CD4-positive, alpha-beta memory T cell (primary cell): ENCODE measurements at regions not wholly inside any gene's neighbourhood (a gene's known extent, or its start where the extent isn't known, plus 50 kb on each side); places are given as distances from the start of the nearest gene placed in this dataset.

ENCODE experiments used
- CTCF ChIA-PET: fragments of 350-600 bp; sonication (Branson Sonifier 250); formaldehyde crosslinking; loops from one replicate; lab custom pipeline; 2021; ENCODE audit warnings: inconsistent platforms; ENCODE audit not compliant: partially characterized antibody; lab: Charles Lee
- POLR2A ChIA-PET: fragments of 350-600 bp; sonication (Branson Sonifier 250); formaldehyde crosslinking; loops from one replicate; lab custom pipeline; 2021; ENCODE audit not compliant: partially characterized antibody; lab: Charles Lee
- DNase-seq, 5 donors: peaks; one replicate each; pipeline versions ENCODE4 v3.0.0 to v3.0.0-alpha.2; 2020 to 2022; ENCODE audit warnings: mixed read lengths in 1 of 5
- H3K27ac ChIP-seq: one replicate; pipeline ENCODE4 v1.7.0; 2013; ENCODE audit warnings: low read depth, low read length
- H3K27me3 ChIP-seq: 2 replicates; pipeline ENCODE4 v1.7.0; 2013; ENCODE audit warnings: mild to moderate bottlenecking, low read length, moderate library complexity; ENCODE audit not compliant: insufficient read depth
- H3K36me3 ChIP-seq: 2 replicates; pipeline ENCODE4 v1.7.0; 2013; ENCODE audit warnings: mild to moderate bottlenecking, low read length, moderate library complexity; ENCODE audit not compliant: insufficient read depth
- H3K4me1 ChIP-seq: 2 replicates; pipeline ENCODE4 v1.7.0; 2013; ENCODE audit warnings: mild to moderate bottlenecking, low read length, moderate library complexity; ENCODE audit not compliant: insufficient read depth
- H3K4me3 ChIP-seq, 2 donors: one replicate each; pipeline ENCODE4 v1.7.0; 2013; ENCODE audit warnings: low read length in 2 of 2, mild to moderate bottlenecking in 1 of 2
- H3K9me3 ChIP-seq, 2 donors: one replicate each; pipeline ENCODE4 v1.7.0; 2013; ENCODE audit warnings: low read length in 2 of 2, control low read depth in 1 of 2; ENCODE audit not compliant: control insufficient read depth in 1 of 2
- H3K27ac Mint-ChIP-seq, 7 donors: one replicate each; pipeline ENCODE4 v1.8.0; 2020 to 2021; ENCODE audit warnings: mixed read lengths in 7 of 7, mild to moderate bottlenecking in 6 of 7, inconsistent platforms in 3 of 7, moderate library complexity in 3 of 7
- H3K27me3 Mint-ChIP-seq, 2 donors: one replicate each; pipeline ENCODE4 v1.8.0; 2020 to 2021; ENCODE audit warnings: mixed read lengths in 2 of 2
- H3K36me3 Mint-ChIP-seq, 2 donors: one replicate each; pipeline ENCODE4 v1.8.0; 2020 to 2021; ENCODE audit warnings: mixed read lengths in 2 of 2, inconsistent platforms in 1 of 2, mild to moderate bottlenecking in 1 of 2
- H3K4me1 Mint-ChIP-seq, 4 donors: one replicate each; pipeline ENCODE4 v1.8.0; 2020 to 2021; ENCODE audit warnings: mixed read lengths in 4 of 4, mild to moderate bottlenecking in 1 of 4
- H3K4me3 Mint-ChIP-seq, 8 donors: one replicate each; pipeline ENCODE4 v1.8.0; 2020 to 2021; ENCODE audit warnings: mixed read lengths in 8 of 8, mild to moderate bottlenecking in 7 of 8, moderate library complexity in 6 of 8, inconsistent platforms in 3 of 8
- H3K9me3 Mint-ChIP-seq, 8 donors: one replicate each; pipeline ENCODE4 v1.8.0; 2020 to 2021; ENCODE audit warnings: mixed read lengths in 8 of 8, mild to moderate bottlenecking in 5 of 8, inconsistent platforms in 3 of 8, moderate library complexity in 1 of 8
- intact Hi-C: fragments of 100-400 bp; cut with micrococcal nuclease; formaldehyde crosslinking; loops from one replicate; pipeline ENCODE4 v1.15.1; 2023

DNA sequence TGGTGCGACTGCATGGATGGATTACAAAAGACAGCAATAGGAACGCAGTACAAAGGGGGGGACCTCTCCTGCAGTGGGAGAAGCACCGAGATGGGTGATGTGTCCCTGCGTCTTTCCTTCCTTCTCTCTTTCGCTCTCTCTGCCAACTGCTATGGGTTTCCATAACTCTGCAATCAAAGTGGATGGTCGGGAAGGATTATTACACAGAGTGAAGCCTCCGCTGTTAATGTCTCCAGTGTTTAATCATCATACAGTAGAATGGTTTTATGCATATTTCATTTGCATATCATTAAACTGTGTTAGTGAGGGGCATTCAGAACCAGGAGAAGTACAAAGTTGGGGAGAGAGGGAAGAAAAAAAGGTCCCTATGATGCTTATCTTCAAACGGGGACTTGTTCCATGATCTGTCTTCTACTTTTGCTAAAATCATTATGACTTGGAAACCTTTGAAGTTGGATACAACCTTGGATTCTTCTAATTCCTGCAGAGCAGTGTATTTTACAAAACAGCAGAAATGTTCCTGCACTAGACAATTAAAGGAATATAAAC is 255.9 kb upstream of the PMFBP1 start:
- H3K27me3 Mint-ChIP-seq: no peaks in the 10 kb centered on the region
- intact Hi-C loops: no loop called here
- H3K9me3 ChIP-seq: no peaks in the 10 kb centered on the region

DNA sequence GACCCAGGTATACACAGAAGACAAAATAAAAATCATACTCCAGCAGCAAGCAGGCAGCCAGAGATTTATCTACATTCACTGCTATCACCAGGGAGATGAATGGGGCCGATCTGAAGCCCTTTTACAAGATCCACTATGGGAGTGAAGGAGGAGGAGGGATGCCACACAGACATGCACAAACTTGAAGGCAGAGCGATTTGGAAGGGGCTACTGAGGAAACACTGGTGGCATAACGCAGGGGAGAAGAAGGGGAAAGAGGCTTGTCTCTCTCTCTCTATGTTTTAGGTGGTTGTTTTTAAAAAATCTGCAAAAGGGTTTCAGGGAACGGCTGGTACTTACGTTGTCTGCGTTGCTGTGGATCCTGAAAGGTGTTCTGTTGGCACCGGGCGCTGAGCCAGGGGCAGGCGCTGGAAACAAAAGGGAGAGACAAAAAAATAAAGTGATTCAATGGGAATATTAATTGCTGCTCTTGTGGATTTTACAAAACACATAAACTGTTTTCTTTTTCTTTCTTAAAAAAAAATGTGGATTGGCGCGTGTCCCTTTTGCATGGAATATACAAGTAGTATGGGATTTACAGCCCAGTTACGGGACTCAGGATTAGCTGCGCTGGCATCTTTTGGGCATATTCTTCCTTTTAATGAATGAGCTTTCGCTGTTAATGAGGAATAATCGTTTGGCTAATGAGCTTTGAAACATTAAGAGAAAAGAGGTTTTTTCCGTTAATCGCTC is 255.3 kb upstream of the PMFBP1 start:
- Histone ChIP-seq H3K27me3 (no peaks in the 10 kb centered on the region), H3K4me3 (no peak overlapping the region), H3K36me3 (no peaks in the 10 kb centered on the region), H3K9me3 (no peaks in the 10 kb centered on the region), H3K27ac (no peak overlapping the region), H3K4me1 (no peaks in the 10 kb centered on the region)
- Mint-ChIP-seq H3K27ac (no peak overlapping the region), H3K27me3 (no peaks in the 10 kb centered on the region), H3K4me1 (no peaks in the 10 kb centered on the region), H3K9me3 (peaks cover 2 to 30% (median 20%) of the 10 kb centered on the region in 8 donors), H3K36me3 (peaks cover 1 to 22% of the 10 kb centered on the region in 2 donors), H3K4me3 (no peak overlapping the region)
- CTCF ChIA-PET: no interaction called here
- POLR2A ChIA-PET: no interaction called here
- intact Hi-C loops: no loop called here
- no peak for DNase-seq

More for the DNA sequence above, 255.9 kb upstream of the PMFBP1 start:
- no peak overlapping the region for H3K4me3 ChIP-seq
- POLR2A ChIA-PET: no interaction called here
- CTCF ChIA-PET: no interaction called here
- H3K27ac ChIP-seq: no peak overlapping the region
- DNase-seq: no peak
- no peaks in the 10 kb centered on the region for H3K27me3 ChIP-seq
- H3K4me1 ChIP-seq: no peaks in the 10 kb centered on the region
- Mint-ChIP-seq H3K36me3 (peaks cover 1 to 17% of the 10 kb centered on the region in 2 donors), H3K27ac (no peak overlapping the region), H3K4me1 (no peaks in the 10 kb centered on the region), H3K4me3 (no peak overlapping the region), H3K9me3 (peaks cover 0 to 24% (median 15%) of the 10 kb centered on the region in 8 donors)
- no peaks in the 10 kb centered on the region for H3K36me3 ChIP-seq

DNA sequence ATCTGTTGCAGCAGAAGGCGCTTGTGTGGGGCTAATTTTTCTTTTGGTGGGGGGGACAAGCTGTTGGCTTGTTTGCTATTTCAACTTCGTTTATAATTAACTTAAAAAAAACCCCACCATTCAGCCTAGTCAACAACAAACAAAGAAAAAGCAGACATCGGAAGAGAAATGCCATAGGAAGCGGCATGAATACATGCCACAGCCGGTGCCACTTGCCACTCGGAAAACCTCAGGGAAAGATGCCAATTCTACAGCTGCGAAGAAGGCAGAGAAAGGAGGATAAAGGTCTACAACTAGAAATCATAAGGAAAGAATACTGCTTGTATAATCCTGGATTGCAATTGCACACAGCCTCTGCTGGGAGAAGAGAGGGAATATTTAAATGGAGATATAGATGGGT is 254.4 kb upstream of the PMFBP1 start:
- Histone ChIP-seq H3K4me1 (no peaks in the 10 kb centered on the region), H3K4me3 (no peak overlapping the region), H3K9me3 (no peaks in the 10 kb centered on the region), H3K27ac (no peak overlapping the region), H3K27me3 (no peaks in the 10 kb centered on the region), H3K36me3 (no peaks in the 10 kb centered on the region)
- Mint-ChIP-seq H3K9me3 (peaks cover 2 to 36% (median 23%) of the 10 kb centered on the region in 8 donors), H3K4me3 (no peak overlapping the region), H3K36me3 (peaks cover 1 to 22% of the 10 kb centered on the region in 2 donors), H3K27me3 (no peaks in the 10 kb centered on the region), H3K27ac (no peak overlapping the region), H3K4me1 (no peaks in the 10 kb centered on the region)
- ChIA-PET POLR2A (no interaction called here), CTCF (no interaction called here)
- DNase-seq: no peak
- intact Hi-C loops: no loop called here

DNA sequence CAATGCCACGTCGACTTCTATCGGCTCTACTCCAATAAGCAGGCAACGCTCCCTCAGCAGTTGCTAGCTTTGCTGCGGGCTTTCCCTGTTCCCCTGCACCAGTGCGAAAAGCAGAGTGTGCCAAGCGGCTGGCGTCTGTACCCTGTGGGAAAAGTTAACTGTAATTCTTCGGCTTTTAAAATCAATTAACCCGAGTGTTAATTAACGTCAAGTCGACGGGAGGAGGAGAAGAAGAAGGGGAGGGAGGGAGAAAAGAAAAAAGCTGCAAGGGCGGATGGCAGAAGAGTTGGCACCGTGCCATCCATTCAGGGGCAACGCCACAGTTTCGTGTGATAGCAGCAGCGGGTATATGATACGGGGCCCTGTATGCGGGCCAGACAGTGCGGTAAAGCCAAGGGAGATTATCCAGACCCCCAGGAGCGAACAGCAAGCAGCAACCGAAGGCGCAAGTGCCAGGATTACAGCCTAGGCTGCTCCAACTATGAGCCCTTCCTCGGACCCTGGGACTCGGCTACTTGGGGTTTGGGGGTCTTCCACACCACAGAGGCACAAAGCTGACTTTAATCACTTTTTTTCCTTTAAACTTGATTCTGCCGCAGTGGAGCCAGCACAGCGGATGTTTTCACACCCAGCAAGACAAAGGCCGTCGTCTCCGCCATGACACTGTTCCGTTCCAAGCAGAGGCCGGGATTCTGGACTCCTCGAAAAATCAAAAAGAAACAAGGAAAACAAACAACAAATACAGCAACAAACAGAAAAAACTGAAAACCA is 253.8 kb upstream of the PMFBP1 start:
- no peaks in the 10 kb centered on the region for H3K4me1 ChIP-seq
- H3K27ac ChIP-seq: no peak overlapping the region
- Mint-ChIP-seq H3K27me3 (no peaks in the 10 kb centered on the region), H3K27ac (no peak overlapping the region), H3K4me1 (no peaks in the 10 kb centered on the region), H3K4me3 (no peak overlapping the region), H3K36me3 (peaks cover 1 to 22% of the 10 kb centered on the region in 2 donors), H3K9me3 (peaks cover 2 to 41% (median 27%) of the 10 kb centered on the region in 8 donors)
- H3K9me3 ChIP-seq: no peaks in the 10 kb centered on the region
- no peak overlapping the region for H3K4me3 ChIP-seq
- intact Hi-C loops: no loop called here
- no peaks in the 10 kb centered on the region for H3K27me3 ChIP-seq
- no peak for DNase-seq
- CTCF ChIA-PET: no interaction called here
- H3K36me3 ChIP-seq: no peaks in the 10 kb centered on the region
- POLR2A ChIA-PET: no interaction called here

DNA sequence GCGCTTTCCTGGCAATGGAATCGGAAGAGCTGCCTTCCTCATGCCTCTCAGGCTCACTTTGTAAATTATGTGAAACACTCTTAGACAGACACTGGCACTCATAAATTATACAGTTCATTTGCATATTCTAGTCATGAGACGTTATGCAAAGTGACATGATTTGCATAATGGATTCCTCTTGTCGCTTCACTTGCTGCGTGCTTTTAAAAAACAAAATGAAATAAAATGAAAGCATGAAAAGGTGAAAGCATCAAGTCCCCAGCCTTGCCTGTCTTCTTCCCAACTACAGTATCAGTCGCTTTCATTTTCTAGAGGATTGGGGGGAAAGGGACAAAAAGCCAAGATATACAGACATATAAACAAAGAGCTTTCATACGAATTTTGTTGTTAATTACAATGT is 252.8 kb upstream of the PMFBP1 start:
- Mint-ChIP-seq H3K27ac (no peak overlapping the region), H3K9me3 (peaks cover 2 to 41% (median 27%) of the 10 kb centered on the region in 8 donors), H3K4me1 (no peaks in the 10 kb centered on the region), H3K36me3 (peaks cover 1 to 22% of the 10 kb centered on the region in 2 donors), H3K27me3 (no peaks in the 10 kb centered on the region), H3K4me3 (no peak overlapping the region)
- no peaks in the 10 kb centered on the region for H3K36me3 ChIP-seq
- CTCF ChIA-PET: no interaction called here
- H3K27me3 ChIP-seq: no peaks in the 10 kb centered on the region
- no peaks in the 10 kb centered on the region for H3K4me1 ChIP-seq
- intact Hi-C loops: no loop called here
- POLR2A ChIA-PET: no interaction called here
- no peak overlapping the region for H3K27ac ChIP-seq
- no peaks in the 10 kb centered on the region for H3K9me3 ChIP-seq
- DNase-seq: no peak
- no peak overlapping the region for H3K4me3 ChIP-seq

DNA sequence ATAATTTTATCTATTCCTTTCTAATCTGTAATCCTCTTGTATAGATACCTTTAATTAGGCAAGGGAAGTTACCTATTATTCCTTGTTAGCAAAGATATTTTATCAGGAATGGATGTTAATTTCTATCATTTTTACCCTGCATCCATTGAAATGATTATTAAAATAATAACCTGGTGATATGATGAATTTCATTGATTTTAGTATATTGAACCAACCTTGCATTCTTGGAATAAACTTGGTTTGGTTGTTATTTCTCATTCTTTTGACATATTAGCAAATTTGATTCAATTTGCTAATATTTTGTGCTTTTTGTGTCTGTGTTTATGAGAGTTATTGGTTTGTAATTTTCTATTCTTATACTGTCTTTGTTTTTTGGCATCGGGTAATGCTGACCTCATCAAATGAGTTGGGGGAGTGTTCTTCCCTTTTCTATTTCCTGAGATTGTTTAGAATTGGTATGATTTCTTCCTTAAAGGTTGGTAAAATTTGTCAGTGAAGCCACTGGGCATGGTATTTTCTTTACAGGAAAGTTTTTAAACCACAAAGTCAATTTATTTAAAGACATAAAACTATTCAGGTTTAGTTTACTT is 250.4 kb upstream of the PMFBP1 start:
- ChIA-PET CTCF (no interaction called here), POLR2A (no interaction called here)
- H3K36me3 Mint-ChIP-seq: peaks cover 1 to 22% of the 10 kb centered on the region in 2 donors
- H3K4me3 Mint-ChIP-seq: no peak overlapping the region
- H3K27me3 ChIP-seq: no peaks in the 10 kb centered on the region
- peaks cover 2 to 46% (median 27%) of the 10 kb centered on the region in 8 donors for H3K9me3 Mint-ChIP-seq
- no peak overlapping the region for H3K27ac ChIP-seq
- H3K27me3 Mint-ChIP-seq: no peaks in the 10 kb centered on the region
- no peaks in the 10 kb centered on the region for H3K9me3 ChIP-seq
- H3K4me1 ChIP-seq: no peaks in the 10 kb centered on the region
- intact Hi-C loops: no loop called here
- no peak overlapping the region for H3K27ac Mint-ChIP-seq
- H3K4me1 Mint-ChIP-seq: peaks cover 0 to 1% (median under 1%) of the 10 kb centered on the region in 4 donors
- no peak for DNase-seq
- no peaks in the 10 kb centered on the region for H3K36me3 ChIP-seq
- no peak overlapping the region for H3K4me3 ChIP-seq

DNA sequence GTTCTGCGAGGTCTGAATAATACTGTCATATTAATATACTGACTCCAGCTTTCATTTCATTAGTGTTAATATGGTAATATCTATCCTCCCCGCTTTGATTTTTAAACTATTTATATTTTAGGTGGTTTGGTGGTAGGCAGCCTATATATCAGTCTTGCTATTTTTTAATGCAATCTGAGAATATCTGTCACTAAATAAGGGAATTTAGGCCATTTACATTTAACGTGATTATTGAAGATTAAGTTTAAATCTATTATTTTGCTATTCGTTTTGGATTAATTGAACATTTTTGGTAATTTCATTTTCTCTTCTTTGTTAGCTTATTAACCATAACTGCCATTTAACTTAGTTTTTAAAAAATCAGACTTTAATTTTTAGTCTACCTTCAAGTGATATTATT is 247.7 kb upstream of the PMFBP1 start:
- H3K36me3 ChIP-seq: no peaks in the 10 kb centered on the region
- intact Hi-C loops: no loop called here
- H3K27me3 ChIP-seq: no peaks in the 10 kb centered on the region
- H3K4me3 Mint-ChIP-seq: no peak overlapping the region
- H3K9me3 ChIP-seq: no peaks in the 10 kb centered on the region
- H3K36me3 Mint-ChIP-seq: peaks cover 1 to 18% of the 10 kb centered on the region in 2 donors
- ChIA-PET CTCF (interaction anchor here (0.5 to 1.5 kb wide), 3 partner anchors 18 to 1033 kb away, joined by 3 to 4 read pairs (median 3); no protein-coding TSS in a partner anchor), POLR2A (no interaction called here)
- no peak overlapping the region for H3K27ac ChIP-seq
- DNase-seq: no peak
- peaks cover 2 to 10% (median 7%) of the 10 kb centered on the region in 4 donors for H3K4me1 Mint-ChIP-seq
- peaks cover 2 to 38% (median 26%) of the 10 kb centered on the region in 8 donors for H3K9me3 Mint-ChIP-seq
- H3K27ac Mint-ChIP-seq: no peak overlapping the region
- H3K27me3 Mint-ChIP-seq: no peaks in the 10 kb centered on the region
- H3K4me3 ChIP-seq: no peak overlapping the region
- H3K4me1 ChIP-seq: no peaks in the 10 kb centered on the region
